GM10248 (cell line): ENCODE measurements at regions not wholly inside any gene's neighbourhood (a gene's known extent, or its start where the extent isn't known, plus 50 kb on each side); places are given as distances from the start of the nearest gene placed in this dataset.

ENCODE experiments used
- CTCF ChIA-PET: fragments of 300-600 bp; sonication (Branson Sonifier 250); formaldehyde crosslinking; extraction: SDS; loops from one replicate; lab custom pipeline; 2021; ENCODE audit warnings: antibody characterized with exemption; lab: Yijun Ruan, JAX
- POLR2A ChIA-PET: fragments of 350-650 bp; sonication (Branson Sonifier 250); formaldehyde crosslinking; extraction: SDS; loops from one replicate; lab custom pipeline; 2020; ENCODE audit warnings: antibody characterized with exemption; lab: Yijun Ruan, JAX
- DNase-seq: peaks from one replicate; pipeline ENCODE4 v3.0.0; 2012; ENCODE audit errors: extremely low spot score
- TF ChIP-seq, protein P1 (sequence below): IDR thresholded peaks from 2 replicates; pipeline ENCODE4 v1.5.1; 2012; ENCODE audit warnings: mild to moderate bottlenecking, low read depth; ENCODE audit errors: extremely low read depth, missing control alignments, control extremely low read depth

DNA sequence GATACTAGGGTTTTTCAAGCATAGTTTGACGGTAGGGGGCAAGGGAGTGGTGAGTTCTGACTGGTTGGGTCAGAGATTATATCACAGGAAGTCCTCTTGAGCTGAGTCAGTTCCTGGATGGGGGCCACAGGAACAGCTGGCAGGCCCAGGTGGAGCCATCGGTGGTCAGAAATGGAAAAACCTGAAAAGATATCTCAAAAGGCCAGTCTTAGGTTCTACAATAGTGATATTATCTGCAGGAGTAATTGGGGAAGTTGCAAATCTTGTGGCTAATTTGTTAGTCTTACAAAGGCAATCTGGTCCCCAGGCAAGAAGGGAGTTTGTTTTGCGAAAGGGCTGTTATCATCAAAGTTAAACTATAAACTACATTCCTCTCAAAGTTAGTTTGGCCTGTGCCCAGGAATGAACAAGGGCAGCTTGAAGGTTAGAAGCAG is 159.3 kb downstream of the PTCHD1 start:
- CTCF ChIA-PET = no interaction called here
- no peak for DNase-seq
- TF ChIP-seq, protein P1, sequence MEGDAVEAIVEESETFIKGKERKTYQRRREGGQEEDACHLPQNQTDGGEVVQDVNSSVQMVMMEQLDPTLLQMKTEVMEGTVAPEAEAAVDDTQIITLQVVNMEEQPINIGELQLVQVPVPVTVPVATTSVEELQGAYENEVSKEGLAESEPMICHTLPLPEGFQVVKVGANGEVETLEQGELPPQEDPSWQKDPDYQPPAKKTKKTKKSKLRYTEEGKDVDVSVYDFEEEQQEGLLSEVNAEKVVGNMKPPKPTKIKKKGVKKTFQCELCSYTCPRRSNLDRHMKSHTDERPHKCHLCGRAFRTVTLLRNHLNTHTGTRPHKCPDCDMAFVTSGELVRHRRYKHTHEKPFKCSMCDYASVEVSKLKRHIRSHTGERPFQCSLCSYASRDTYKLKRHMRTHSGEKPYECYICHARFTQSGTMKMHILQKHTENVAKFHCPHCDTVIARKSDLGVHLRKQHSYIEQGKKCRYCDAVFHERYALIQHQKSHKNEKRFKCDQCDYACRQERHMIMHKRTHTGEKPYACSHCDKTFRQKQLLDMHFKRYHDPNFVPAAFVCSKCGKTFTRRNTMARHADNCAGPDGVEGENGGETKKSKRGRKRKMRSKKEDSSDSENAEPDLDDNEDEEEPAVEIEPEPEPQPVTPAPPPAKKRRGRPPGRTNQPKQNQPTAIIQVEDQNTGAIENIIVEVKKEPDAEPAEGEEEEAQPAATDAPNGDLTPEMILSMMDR = no peak
- POLR2A ChIA-PET = no interaction called here

DNA sequence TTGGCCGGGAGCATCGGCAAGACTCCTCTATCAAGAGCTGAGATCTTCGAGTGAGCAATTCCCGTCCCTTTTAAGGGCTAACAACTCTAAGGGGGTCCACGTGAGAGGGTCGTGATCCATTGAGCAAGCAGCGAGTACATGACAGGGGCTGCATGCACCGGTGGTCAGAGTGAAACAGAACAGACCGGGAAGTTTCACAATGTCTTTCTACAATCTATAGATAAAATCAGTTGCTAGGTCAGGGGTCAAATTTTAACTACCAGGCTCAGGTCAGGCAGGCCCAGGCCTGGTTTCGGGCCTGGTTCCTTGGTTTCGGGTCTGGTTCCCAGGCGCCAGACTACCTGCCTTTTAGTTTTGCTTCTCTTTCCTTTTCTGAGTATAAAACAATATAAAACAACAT is 160.1 kb downstream of the PTCHD1 start:
- no peak for DNase-seq
- POLR2A ChIA-PET = no interaction called here
- TF ChIP-seq, protein P1 = no peak
- CTCF ChIA-PET = no interaction called here

DNA sequence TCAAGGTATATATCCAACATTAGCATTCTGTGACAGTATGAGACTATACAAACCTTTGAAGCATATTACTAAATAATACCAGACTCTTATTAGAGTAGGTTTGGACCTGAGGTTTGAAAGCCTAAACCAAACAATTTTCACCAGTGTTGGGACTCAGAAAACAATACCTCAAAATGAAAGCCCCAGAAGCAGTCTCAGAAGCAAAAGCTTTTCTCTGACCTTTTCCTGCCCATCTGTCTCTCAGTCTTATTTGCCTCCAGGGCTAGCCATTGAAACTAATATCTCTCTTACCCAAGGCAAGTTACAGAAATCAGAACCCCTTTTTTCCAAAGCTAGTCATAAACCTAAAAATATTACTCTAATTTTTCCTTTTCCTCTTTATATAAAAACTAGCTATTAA is 163.3 kb downstream of the PTCHD1 start:
- TF ChIP-seq, protein P1 = no peak
- DNase-seq = no peak
- ChIA-PET POLR2A (no interaction called here), CTCF (no interaction called here)

- TF ChIP-seq, protein P1 = no peak
- ChIA-PET CTCF (no interaction called here), POLR2A (no interaction called here)
- no peak for DNase-seq
Observed at GRCh38 chrX:23501974-23502373, 165.3 kb upstream of the PRDX4 start.

DNA sequence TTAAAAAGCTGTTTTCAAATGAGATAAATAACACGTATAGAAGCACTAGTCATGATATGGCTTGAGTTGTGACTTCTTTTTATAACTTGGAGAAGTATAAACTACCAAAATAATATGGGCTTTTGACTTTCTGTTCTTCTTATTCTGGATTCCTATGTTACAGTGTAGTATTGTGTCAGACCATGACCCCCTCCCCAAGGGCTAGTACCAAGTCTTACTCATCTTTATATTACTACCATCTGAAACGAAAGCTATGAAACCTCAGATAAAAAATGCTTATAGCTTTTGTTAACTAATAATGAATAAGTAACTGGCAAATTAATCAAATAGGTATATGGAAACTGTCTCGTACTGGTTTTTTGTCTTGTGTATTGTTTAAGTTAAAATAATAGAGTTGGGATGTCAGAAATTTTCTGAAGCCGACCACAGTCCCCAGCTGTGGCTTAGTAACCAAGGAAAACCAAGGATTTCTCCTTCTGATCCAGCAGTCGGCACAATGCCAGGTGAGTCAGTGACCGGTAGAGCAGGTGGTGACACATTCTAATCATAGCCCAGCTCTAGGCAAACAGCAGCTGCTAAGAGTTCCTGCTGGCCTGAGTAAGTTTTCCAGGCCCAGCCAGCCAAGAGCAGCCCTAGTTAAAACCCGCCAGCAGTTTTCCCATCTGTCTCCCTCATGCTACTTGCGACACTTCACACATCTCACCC is 163.3 kb upstream of the PRDX4 start:
- ChIA-PET CTCF (no interaction called here), POLR2A (no interaction called here)
- TF ChIP-seq, protein P1 = no peak
- DNase-seq = no peak

- no peak for DNase-seq
- POLR2A ChIA-PET = no interaction called here
- TF ChIP-seq, protein P1 = no peak
- CTCF ChIA-PET = no interaction called here
Observed at GRCh38 chrX:23504540-23504884, 162.8 kb upstream of the PRDX4 start.

DNA sequence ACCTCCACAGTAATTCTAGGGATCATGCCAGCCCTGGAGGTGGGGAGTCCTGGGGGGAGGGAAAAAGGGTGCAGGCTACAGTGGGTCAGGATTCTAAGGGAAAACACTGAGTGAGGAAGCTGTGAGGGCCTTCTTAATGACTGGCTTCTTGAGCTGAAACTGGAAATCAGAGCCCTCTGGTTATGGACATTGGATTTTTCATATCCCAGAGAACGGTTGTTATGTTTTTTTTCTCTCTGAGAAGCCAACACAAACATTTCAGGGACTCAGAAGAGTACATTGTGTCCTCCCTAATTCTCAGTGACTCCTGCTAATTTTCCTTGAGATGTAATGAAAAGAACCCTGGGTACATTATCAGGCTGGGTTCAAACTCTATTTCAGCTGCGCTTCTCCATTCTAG is 162.4 kb upstream of the PRDX4 start:
- no peak for DNase-seq
- CTCF ChIA-PET = no interaction called here
- POLR2A ChIA-PET = no interaction called here

More for the DNA sequence above, 162.4 kb upstream of the PRDX4 start:
- TF ChIP-seq, protein P1 = no peak
